ENCODE measurements at regions not wholly inside any gene's neighbourhood (a gene's known extent, or its start where the extent isn't known, plus 50 kb on each side); places are given as distances from the start of the nearest gene placed in this dataset.
A peak's percentile ranks its signal among the peaks of the same experiment; 100 is the strongest.
"Not testable (repeated sequence)": the region's sequence is repeated elsewhere in the genome, so short reads cannot be mapped to it uniquely, and the experiment has no call there.

- no peak for DNase-seq
Observed at GRCh38 chr6:119942078-119942752, 592.7 kb upstream of the MAN1A1 start.

DNA sequence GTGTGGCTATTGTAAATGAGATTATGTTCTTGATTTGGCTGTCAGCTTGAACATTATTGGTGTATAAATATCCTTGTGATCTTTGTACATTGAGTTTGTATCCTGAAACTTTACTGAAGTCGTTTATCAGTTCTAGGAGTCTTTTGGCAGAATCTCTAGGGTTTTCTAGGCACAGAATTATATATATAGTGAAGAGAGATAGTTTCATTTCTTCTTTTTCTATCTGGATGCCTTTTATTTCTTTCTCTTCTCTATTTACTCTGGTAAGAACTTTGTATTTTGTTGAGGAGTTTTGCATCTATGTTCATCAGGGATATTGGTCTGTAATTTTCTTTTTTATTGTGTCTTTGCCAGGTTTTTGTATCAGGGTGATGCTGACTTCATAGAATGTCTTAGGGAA lies 589.2 kb upstream of the MAN1A1 start:
- no peak for DNase-seq

GRCh38 chr6:119934816-119935215 lies 585.3 kb upstream of the MAN1A1 start:
- DNase-seq = no peak

DNA sequence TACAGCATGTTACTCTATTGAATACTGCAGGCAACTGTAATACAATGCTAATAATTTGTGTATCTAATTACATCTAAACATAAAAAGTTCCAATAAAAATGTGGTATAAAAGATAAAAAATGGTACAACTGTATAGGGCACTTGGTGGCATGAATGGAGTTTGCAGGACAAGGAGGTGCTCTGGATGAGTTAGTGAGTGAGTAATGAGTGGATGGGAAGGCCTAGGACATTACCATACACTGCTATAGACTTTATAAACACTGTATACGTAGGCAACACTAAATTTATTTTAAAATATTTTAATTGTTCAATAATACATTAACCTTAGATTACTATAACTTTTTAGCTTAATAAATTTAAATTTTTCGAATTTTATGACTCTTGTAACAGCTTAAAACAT lies 579.6 kb upstream of the MAN1A1 start:
- no peak for DNase-seq

DNA sequence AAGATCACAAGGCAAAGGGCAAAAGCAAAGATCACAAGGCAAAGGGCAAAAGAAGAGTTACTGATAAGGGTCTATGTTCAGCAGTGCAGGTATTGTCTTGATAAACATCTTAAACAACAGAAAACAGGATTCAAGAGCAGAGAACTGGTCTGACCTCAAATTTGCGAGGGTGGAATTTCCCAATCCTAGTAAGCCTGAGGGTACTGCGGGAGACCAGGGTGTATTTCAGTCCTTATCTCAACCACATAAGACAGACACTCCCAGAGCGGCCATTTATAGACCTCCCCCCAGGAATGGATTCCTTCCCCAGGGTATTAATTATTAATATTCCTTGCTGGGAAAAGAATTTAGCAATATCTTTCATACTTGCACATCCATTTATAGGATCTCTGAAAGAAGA lies 575.3 kb upstream of the MAN1A1 start:
- not testable (repeated sequence) for DNase-seq

DNA sequence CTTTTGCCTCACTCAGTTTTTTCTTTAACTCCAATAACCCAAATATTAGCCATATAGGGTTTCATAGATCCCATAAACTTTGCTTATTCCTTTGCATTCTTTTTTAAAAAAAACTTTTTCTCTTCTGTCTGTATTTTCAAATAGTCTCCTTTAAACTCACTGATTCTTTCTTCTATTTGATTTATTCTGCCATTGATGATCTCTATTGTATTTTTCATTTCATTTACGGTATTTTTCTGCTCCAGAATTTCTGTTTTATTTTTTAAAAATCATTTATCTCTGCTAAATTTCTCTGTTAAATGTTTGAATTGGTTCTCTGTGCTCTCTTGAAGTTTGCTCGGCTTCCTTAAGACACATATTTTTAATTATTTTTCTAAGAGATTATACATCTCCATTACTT lies 573.3 kb upstream of the MAN1A1 start:
- no peak for DNase-seq

DNA sequence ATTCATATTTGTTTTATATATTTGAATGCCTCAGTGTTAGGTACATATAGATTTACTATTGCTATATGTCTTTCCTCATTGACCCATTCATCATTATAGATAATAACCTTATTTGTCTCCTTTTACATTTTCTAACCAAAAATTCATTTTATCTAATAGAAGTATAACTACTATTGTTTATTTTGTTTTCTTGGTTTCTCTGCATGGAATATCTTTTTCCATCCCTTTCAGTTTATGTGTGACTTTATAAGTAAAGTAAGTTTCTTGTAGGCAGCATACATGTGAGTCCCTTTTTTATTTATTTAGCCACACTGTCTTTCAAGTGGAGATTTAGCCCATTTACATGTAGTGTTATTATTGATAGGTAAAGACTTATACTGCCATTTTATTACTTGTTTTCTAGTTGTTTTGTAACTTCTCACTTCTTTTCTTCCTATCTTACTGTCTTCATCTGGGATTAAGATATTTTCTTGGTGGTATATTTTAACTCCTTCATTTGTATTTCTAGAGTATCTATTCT lies 572.0 kb upstream of the MAN1A1 start:
- DNase-seq = no peak

- DNase-seq = no peak
Observed at GRCh38 chr6:119917186-119917585, 567.6 kb upstream of the MAN1A1 start.

DNA sequence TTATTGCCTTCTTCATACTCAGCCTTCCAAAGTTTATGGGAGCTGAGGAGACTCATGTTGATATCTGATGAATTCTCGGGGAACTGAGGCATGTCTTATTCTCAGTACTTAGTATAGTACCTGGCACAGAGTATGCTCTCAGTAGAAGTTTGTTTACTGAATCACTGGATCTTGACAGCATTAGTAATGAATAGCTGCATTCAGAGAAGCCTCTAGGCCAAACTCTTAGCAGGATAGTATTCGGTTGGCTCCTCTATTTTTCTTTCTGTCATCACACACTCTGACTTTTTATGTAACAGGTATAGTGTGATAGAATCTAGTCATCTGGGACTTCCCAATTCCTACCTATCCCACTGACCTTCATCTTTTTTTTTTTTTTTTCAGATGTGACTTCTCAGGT lies 566.4 kb upstream of the MAN1A1 start:
- DNase-seq = no peak

- DNase-seq = no peak
Observed at GRCh38 chr6:119908157-119908556, 558.6 kb upstream of the MAN1A1 start.

DNA sequence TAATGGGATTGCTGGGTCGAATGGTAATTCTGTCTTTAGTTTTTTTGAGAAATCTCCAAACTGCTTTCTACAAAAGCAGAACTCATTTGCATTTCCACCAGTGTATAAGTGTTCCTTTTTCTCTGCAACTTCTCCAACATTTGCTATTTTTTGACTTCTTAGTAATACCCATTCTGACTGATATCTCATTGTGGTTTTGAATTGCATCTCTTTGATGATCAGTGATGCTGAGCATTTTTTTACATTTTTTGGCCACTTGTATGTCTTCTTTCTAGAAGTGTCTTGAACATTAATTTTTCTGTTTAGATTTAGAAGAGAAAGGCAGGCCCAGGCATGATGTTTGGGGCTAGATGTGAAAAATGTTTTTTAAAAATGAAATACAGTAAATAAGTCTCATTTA lies 553.1 kb upstream of the MAN1A1 start:
- no peak for DNase-seq

- no peak for DNase-seq
Observed at GRCh38 chr6:119896806-119897205, 547.2 kb upstream of the MAN1A1 start.

DNA sequence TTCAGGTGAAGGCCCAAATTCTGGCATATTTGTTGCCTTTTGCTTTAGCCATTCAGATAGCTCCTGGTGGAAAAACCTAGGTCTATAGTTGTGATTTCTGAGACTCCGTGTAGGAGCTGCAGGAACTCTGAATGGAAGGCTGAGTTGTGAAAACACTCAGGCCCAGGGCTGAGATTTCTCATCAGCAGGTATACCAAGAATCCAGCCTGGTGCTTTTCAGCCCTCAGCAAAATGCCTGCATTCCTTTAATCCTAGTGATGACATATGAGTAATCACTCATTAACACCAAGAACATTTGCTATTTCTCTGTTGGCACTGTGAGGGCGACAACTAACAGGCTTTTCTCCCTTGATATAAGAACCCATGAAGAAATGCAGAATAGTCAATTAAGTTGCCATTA lies 546.1 kb upstream of the MAN1A1 start:
- no peak for DNase-seq

DNA sequence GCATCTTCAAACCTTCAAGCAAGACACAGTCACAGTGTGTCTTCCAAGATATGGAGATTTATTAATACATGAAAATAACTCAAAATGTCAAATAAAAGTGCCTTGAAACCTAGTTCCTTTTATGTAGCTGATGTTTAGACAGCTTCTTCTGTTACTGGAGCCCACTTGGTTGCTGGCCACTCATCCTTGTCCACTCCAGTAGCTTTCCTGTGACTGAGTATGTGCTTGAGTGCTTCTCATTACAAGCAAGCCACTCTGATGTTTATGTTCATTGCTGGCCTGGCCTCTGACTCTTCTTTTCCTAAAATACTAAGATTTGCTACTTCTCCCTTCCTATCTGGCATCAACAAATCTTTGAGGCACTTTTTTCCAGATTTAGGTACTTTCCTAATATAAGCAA lies 545.2 kb upstream of the MAN1A1 start:
- no peak for DNase-seq

DNA sequence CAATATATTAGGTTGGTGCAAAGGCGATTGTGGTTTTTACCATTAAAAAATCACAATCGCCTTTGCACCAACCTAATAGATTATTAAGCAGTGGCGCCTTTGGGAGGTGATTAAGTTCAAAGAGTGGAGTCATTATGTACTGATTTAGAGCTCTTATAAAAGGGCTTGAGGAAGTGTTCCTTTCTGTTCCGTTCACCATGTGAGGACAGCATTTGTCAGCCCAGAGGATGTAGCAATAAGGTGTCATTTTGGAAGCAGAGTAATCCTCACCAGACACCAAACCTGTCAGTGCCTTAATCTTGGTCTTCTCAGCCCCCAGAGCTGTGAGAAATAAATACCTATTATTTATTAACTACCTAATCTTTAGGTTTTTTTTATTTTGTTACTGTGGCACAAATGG lies 542.1 kb upstream of the MAN1A1 start:
- no peak for DNase-seq

GRCh38 chr6:119891206-119891605 lies 541.6 kb upstream of the MAN1A1 start:
- no peak for DNase-seq

DNA sequence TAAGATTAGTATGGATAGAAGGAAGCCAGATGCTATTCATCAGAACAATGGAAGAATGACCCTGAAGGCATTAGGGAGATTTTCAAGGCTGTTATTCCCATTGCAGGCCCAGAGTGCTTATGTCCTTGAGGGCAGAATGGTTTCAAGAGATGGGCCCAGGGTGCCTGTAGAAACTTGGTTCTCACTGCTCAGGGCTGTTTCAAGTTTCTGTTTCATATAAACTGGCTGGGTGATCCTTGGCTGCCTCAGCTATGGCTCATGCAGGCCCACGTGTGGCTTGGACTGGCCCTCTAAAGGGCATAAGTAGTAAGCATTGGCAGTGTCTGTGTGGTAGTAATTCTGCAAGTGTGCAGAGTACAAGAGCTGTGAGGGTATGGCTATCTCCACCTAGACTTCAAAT lies 540.9 kb upstream of the MAN1A1 start:
- no peak for DNase-seq

GRCh38 chr6:119887666-119888065 lies 538.1 kb upstream of the MAN1A1 start:
- no peak for DNase-seq

GRCh38 chr6:119881416-119881815 lies 531.9 kb upstream of the MAN1A1 start:
- peak; percentile 20 for DNase-seq

DNA sequence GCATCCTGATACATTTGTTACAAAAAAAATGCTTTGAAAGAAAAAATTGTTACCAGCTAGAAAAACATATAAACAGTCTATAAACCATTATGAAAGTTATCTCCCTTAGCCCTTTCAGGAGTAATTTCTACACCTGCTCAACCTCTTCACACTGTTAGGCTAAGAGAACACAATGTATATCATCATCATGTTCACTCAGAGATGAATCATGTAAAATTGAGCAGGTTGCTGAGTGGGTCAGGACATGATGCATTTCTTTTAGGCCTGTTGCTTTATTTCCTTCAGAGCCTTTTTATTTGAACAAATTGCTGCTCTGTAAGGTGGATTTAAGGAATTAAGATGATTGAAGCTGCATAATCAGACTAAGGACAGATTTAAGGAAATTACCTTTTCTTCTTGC lies 531.3 kb upstream of the MAN1A1 start:
- DNase-seq = no peak

DNA sequence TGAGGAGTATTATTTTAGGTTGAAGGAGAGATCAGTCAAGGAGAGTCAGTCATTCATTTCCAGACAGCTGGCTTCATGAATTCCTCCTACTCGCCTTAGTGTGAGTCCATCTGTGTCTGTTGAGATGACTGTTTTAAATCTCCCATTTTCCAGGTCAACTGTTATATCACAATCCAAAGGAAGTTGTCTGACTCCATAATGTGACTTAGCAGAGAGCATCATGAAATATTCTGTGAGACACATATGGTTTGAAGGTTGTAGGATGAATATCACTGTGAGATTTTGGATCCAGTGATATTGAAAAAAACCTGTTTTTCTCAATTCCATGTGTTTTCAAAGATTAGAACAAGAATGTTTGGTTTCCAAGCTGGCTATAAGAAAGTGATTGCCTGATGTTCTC lies 530.2 kb upstream of the MAN1A1 start:
- DNase-seq = no peak

DNA sequence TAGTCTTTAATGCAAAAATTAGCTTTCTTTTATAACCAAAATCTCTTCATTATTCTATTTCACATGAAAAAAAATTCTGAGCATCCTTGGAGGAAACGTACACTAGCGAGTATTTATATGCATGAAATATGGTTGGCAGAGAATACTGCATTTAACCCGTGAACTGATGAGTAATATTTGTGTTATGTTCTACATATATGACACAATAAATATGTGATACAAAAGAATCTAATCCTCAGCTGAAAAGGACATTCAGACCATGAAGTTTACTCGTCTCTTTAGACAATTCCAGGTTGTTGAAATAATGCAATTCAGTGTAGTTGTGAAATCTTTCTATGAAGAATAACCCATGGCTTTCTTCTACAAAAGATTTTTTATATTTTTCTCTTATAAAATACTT lies 524.8 kb upstream of the MAN1A1 start:
- DNase-seq = no peak

- no peak for DNase-seq
Observed at GRCh38 chr6:119873107-119873506, 523.5 kb upstream of the MAN1A1 start.

DNA sequence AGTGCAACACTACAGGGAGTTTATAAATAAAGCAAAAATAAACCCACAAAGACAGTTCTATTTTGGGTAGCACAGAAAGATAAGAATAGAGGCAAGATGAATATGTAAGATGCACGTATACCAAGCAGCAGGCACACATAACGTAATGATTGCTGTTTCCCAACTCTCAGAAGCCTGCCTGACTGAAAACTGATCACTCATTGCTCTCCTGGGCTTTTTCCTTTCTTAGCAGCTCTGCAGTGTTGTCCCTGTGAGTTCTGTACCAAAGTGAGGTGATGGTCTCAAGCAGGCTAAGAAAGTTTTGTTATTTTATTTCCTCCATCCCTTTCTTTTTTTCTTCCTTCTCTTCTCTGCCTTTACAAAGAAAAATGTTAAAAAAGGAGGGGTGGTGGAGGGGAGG lies 522.0 kb upstream of the MAN1A1 start:
- DNase-seq = no peak
